CD4-positive, alpha-beta T cell treated with Interferon alpha-2 for 1 hour (primary cell): ENCODE measurements at regions not wholly inside any gene's neighbourhood (a gene's known extent, or its start where the extent isn't known, plus 50 kb on each side); places are given as distances from the start of the nearest gene placed in this dataset.

Experiments used
- DNase-seq, 2 donors: peaks; one replicate each; pipeline ENCODE4 v3.0.0-alpha.2; 2020 to 2022

- no peak for DNase-seq
Observed at GRCh38 chr6:90925726-90926125, 338.9 kb upstream of the MAP3K7 start.

GRCh38 chr6:90922325-90922724, 335.5 kb upstream of the MAP3K7 start:
- no peak for DNase-seq

- no peak for DNase-seq
Observed at GRCh38 chr6:90918361-90918760, 331.5 kb upstream of the MAP3K7 start.

GRCh38 chr6:90917376-90917775, 330.5 kb upstream of the MAP3K7 start:
- no peak for DNase-seq

- no peak for DNase-seq
Observed at GRCh38 chr6:90916968-90917367, 330.1 kb upstream of the MAP3K7 start.

- DNase-seq: no peak
Observed at GRCh38 chr6:90915224-90915915, 328.5 kb upstream of the MAP3K7 start.

- no peak for DNase-seq
Observed at GRCh38 chr6:90914312-90914711, 327.4 kb upstream of the MAP3K7 start.

- no peak for DNase-seq
Observed at GRCh38 chr6:90913266-90913960, 326.5 kb upstream of the MAP3K7 start.

GRCh38 chr6:90911642-90912041, 324.8 kb upstream of the MAP3K7 start:
- no peak for DNase-seq

- DNase-seq: no peak
Observed at GRCh38 chr6:90910893-90911292, 324.0 kb upstream of the MAP3K7 start.

- no peak for DNase-seq
Observed at GRCh38 chr6:90907931-90908655, 321.2 kb upstream of the MAP3K7 start.

GRCh38 chr6:90905351-90905750, 318.5 kb upstream of the MAP3K7 start:
- no peak for DNase-seq

- DNase-seq: no peak
Observed at GRCh38 chr6:90900034-90900433, 313.2 kb upstream of the MAP3K7 start.

GRCh38 chr6:90898763-90899162, 311.9 kb upstream of the MAP3K7 start:
- DNase-seq: no peak

- no peak for DNase-seq
Observed at GRCh38 chr6:90896075-90896547, 309.2 kb upstream of the MAP3K7 start.

- DNase-seq: no peak
Observed at GRCh38 chr6:90895299-90896074, 308.6 kb upstream of the MAP3K7 start.

- DNase-seq: no peak
Observed at GRCh38 chr6:90894285-90895130, 307.6 kb upstream of the MAP3K7 start.

- DNase-seq: no peak
Observed at GRCh38 chr6:90893400-90893799, 306.5 kb upstream of the MAP3K7 start.

- DNase-seq: no peak
Observed at GRCh38 chr6:90892271-90892670, 305.4 kb upstream of the MAP3K7 start.

- no peak for DNase-seq
Observed at GRCh38 chr6:90891355-90891754, 304.5 kb upstream of the MAP3K7 start.

- no peak for DNase-seq
Observed at GRCh38 chr6:90890683-90891330, 303.9 kb upstream of the MAP3K7 start.

- no peak for DNase-seq
Observed at GRCh38 chr6:90887764-90888163, 300.9 kb upstream of the MAP3K7 start.
